Common myeloid progenitor, CD34-positive (primary cell): ENCODE measurements at regions not wholly inside any gene's neighbourhood (a gene's known extent, or its start where the extent isn't known, plus 50 kb on each side); places are given as distances from the start of the nearest gene placed in this dataset.
"Not testable (repeated sequence)": the region's sequence is repeated elsewhere in the genome, so short reads cannot be mapped to it uniquely, and the experiment has no call there.

Source experiments
- CTCF ChIA-PET: fragments of 350-600 bp; sonication (Branson Sonifier 250); formaldehyde crosslinking; loops from one replicate; lab custom pipeline; 2021; ENCODE audit warnings: antibody characterized with exemption; lab: Charles Lee
- POLR2A ChIA-PET: fragments of 350-600 bp; sonication (Branson Sonifier 250); formaldehyde crosslinking; loops from one replicate; lab custom pipeline; 2021; ENCODE audit warnings: antibody characterized with exemption; lab: Charles Lee
- DNase-seq, 3 donors: peaks; one replicate each; pipeline versions ENCODE4 v3.0.0 to v3.0.0-alpha.2; 2013
- H3K27ac ChIP-seq, 2 experiments: 1 replicate in 1 of 2; 2 replicates in 1 of 2; pipeline ENCODE4 v1.7.0; 2013; ENCODE audit warnings: inconsistent platforms in 2 of 2, low read length in 2 of 2, mild to moderate bottlenecking in 2 of 2, low read depth in 1 of 2, moderate library complexity in 1 of 2; ENCODE audit not compliant: severe bottlenecking in 2 of 2, insufficient read depth in 1 of 2, poor library complexity in 1 of 2
- H3K27me3 ChIP-seq, 5 experiments: replicated peaks in 2 of 5; 1 replicate in 3 of 5; 2 replicates in 2 of 5; pipeline versions ENCODE4 v1.6.1 to v1.7.0; 2013; ENCODE audit warnings: low read length in 4 of 5, mild to moderate bottlenecking in 2 of 5, moderate library complexity in 2 of 5, inconsistent platforms in 1 of 5; ENCODE audit not compliant: insufficient read depth in 5 of 5, control insufficient read depth in 4 of 5
- H3K36me3 ChIP-seq, 4 experiments: 1 replicate in 2 of 4; 2 replicates in 2 of 4; pipeline versions ENCODE4 v1.6.1 to v1.7.0; 2013; ENCODE audit warnings: low read length in 3 of 4, control low read depth in 1 of 4, mild to moderate bottlenecking in 1 of 4; ENCODE audit not compliant: control insufficient read depth in 4 of 4, insufficient read depth in 4 of 4
- H3K4me1 ChIP-seq, 4 experiments: 1 replicate in 3 of 4; 2 replicates in 1 of 4; pipeline versions ENCODE4 v1.6.1 to v1.7.1; 2013; ENCODE audit warnings: low read length in 3 of 4, mild to moderate bottlenecking in 3 of 4, control low read depth in 1 of 4, inconsistent platforms in 1 of 4, moderate library complexity in 1 of 4; ENCODE audit not compliant: control insufficient read depth in 4 of 4, insufficient read depth in 4 of 4; ENCODE audit errors: control extremely low read depth in 1 of 4
- H3K4me3 ChIP-seq, 7 experiments: 1 replicate in 4 of 7; 2 replicates in 3 of 7; pipeline versions ENCODE4 v1.5.1 to v1.7.0; 2013; ENCODE audit warnings: mild to moderate bottlenecking in 7 of 7, low read length in 6 of 7, moderate library complexity in 6 of 7, inconsistent platforms in 2 of 7, low read depth in 2 of 7, control low read depth in 1 of 7; ENCODE audit not compliant: insufficient read depth in 4 of 7, control insufficient read depth in 1 of 7; ENCODE audit errors: extremely low read depth in 1 of 7
- H3K9me3 ChIP-seq, 5 experiments: 1 replicate in 4 of 5; 2 replicates in 1 of 5; pipeline versions ENCODE4 v1.6.1 to v1.7.1; 2013; ENCODE audit warnings: low read length in 4 of 5, mild to moderate bottlenecking in 2 of 5, inconsistent platforms in 1 of 5, low read depth in 1 of 5, moderate library complexity in 1 of 5; ENCODE audit not compliant: control insufficient read depth in 4 of 5, insufficient read depth in 2 of 5; ENCODE audit errors: control extremely low read depth in 1 of 5
- WGBS: methylation state at CpG from one replicate; pipeline ENCODE4 v1.1.5; 2013; ENCODE audit not compliant: insufficient coverage; 5-methylcytosine and 5-hydroxymethylcytosine counted together

DNA sequence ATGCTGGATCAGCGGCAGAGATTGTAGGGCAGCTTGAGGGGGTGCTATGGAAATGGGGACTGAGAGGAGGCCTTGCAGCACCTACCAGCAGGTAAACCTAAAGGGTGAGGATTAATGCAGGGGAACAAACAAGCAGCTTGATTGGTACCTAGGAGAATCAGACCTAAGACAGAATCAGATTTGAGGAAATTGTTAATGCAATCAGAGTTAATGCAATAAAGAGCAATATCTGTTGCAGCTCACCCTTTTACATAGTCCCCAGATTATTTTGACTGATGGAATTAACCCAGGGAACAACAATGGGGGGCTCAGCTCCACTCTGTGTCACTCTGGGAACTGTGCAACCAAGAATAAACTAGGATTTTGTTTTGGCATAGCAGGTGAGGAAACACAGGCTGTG lies 64.5 kb downstream of the ZC3H11B start:
- CTCF ChIA-PET: interaction anchor here (0.7 kb wide), 1 partner anchor 10 kb away, joined by 6 read pairs; no protein-coding TSS in a partner anchor
- no peaks in the 10 kb centered on the region for H3K4me1 ChIP-seq
- no peak overlapping the region for H3K4me3 ChIP-seq
- H3K36me3 ChIP-seq: no peaks in the 10 kb centered on the region
- no peak overlapping the region for H3K27ac ChIP-seq
- no peak for DNase-seq
- POLR2A ChIA-PET: no interaction called here
- no peaks in the 10 kb centered on the region for H3K27me3 ChIP-seq
- WGBS: 100% methylated on average over 1 of the region's 1 CpG
- no peaks in the 10 kb centered on the region for H3K9me3 ChIP-seq

DNA sequence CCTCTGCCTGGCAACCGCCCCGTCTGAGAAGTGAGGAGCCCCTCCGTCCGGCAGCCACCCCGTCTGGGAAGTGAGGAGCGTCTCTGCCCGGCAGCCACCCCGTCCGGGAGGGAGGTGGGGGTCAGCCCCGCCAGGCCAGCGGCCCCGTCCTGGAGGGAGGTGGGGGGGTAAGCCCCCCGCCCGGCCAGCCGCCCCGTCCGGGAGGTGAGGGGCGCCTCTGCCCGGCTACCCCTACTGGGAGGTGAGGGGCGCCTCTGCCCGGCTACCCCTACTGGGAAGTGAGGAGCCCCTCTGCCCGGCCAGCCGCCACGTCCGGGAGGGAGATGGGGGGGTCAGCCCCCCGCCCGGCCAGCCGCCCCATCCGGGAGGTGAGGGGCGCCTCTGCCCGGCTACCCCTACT lies 67.1 kb downstream of the ZC3H11B start:
- WGBS: 100% methylated on average over 7 of the region's 31 CpGs

DNA sequence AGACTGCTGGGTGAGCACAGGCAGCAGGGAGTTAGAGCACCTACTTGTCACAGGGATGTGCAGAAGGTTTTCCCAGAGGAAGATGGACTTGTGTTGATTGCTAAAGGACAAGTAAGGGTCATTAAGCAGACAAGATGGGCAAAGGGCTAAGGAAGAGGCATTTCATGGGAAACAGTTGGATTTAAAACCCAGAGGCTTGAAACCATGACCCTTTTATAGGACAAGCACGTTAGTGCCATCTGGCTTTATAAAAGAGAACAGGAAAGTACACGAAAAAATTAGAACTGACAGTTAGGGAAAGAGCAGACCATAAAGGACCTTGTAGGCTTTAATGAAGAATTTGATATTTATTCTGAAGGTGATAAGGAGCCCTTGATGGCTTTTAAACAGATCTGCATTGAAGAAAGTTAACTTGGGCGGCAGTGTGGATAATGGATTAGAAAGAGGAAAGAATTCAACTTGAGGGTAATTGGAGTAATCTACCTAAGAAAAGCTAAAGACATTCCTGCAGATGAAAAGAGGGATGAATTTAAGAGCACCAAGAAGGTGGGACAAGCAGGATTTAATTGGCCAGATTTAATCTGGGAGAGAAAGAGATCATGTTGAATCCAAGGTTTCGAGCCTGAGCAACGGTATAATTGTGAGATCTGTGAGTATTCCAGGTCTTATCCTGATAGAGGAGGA lies 68.6 kb downstream of the ZC3H11B start:
- CTCF ChIA-PET: no interaction called here
- 83% methylated on average over 5 of the region's 5 CpGs for WGBS
- no peaks in the 10 kb centered on the region for H3K4me1 ChIP-seq
- H3K4me3 ChIP-seq: no peak overlapping the region
- POLR2A ChIA-PET: no interaction called here
- no peaks in the 10 kb centered on the region for H3K27me3 ChIP-seq
- no peak for DNase-seq
- no peak overlapping the region for H3K27ac ChIP-seq
- no peaks in the 10 kb centered on the region for H3K9me3 ChIP-seq
- H3K36me3 ChIP-seq: no peaks in the 10 kb centered on the region

More for the DNA sequence above, 67.1 kb downstream of the ZC3H11B start:
- H3K27ac ChIP-seq, H3K4me3 ChIP-seq, H3K4me1 ChIP-seq, CTCF ChIA-PET, H3K9me3 ChIP-seq, H3K36me3 ChIP-seq, POLR2A ChIA-PET, DNase-seq, H3K27me3 ChIP-seq: not testable (repeated sequence)

DNA sequence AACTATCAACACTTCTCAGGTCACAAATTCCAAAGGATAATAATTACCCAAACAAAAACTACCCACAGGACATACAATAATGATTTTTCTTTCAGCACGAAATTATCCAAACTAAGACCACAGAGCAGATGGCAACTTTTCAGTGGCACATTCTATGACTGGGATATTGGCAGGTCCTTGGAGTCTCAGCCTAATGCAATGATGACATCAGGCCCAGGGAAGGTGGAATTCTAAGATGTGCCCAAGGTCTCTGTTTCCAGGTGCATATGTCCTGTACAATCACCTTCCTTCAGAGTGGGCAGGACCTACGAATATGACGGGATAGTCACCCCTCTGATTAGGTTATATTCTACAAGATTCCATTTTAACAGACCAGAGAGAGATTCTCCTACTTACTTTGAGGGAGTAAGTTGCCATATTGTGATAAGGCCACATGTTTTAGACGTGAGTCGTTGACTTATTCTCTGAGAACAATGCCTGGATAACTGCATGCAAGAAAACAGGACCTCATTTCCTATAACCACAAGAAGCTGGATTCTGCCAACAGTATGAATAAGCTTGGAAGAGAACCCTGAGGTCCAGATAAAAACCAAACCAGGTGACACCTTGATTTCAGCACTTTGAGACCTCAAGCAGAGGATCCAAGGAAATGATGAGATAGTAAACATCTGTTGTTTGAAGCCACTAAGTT lies 69.9 kb downstream of the ZC3H11B start:
- WGBS: no CpG with 5 or more reads among the region's 5 CpGs
- CTCF ChIA-PET: no interaction called here
- Histone ChIP-seq H3K9me3 (no peaks in the 10 kb centered on the region), H3K27ac (no peak overlapping the region), H3K36me3 (no peaks in the 10 kb centered on the region), H3K4me1 (no peaks in the 10 kb centered on the region), H3K4me3 (no peak overlapping the region), H3K27me3 (no peaks in the 10 kb centered on the region)
- POLR2A ChIA-PET: no interaction called here
- no peak for DNase-seq

DNA sequence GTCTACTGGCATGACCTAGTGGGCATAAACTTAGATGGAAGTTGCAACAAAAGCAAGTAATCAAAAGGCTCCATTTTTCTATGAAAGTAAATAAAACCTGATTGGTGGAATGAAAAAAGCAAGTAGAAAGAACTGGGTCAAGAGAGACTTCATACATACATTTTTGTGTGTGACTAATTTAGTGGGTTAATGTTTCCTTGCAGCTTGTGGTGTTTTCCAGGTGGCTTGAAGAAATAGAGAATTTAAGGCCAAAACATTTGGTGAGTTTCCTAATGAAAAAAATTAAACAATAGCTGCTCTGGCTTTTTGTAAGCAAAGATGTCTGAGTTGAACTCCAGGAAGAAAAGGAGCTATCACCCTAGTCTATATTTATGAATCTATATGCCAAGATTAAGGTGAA lies 71.0 kb downstream of the ZC3H11B start:
- no peaks in the 10 kb centered on the region for H3K4me1 ChIP-seq
- ChIA-PET CTCF (no interaction called here), POLR2A (no interaction called here)
- H3K36me3 ChIP-seq: no peaks in the 10 kb centered on the region
- H3K4me3 ChIP-seq: no peak overlapping the region
- no peaks in the 10 kb centered on the region for H3K9me3 ChIP-seq
- H3K27ac ChIP-seq: no peak overlapping the region
- H3K27me3 ChIP-seq: no peaks in the 10 kb centered on the region
- DNase-seq: no peak

DNA sequence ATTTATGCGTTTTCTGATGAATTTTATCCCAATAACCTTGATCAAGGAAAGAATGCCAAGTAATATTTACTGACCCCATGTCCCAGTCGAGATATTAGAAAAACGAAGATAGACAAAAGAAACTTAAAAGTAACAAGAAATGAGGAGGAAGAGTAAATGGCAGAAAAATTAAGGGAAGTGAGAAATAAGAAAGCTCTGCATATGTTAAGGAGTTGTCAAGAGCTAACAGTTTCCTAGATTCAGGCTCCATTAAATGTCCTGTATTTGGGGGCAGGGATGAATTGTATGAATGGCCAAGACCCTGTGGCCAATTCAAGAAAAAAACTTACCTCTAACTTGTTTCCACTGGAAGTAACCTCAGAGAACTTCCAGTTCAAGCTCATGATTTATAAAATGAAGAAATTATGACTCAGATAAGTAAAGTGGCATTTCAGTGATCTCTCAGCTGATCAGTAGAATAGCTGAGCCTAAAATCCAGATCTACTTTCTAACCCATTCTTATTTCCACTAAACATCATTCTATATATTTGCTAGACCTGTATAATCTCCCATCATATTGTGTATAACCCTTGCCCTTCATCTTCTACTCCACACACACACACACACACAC lies 73.2 kb downstream of the ZC3H11B start:
- Histone ChIP-seq H3K4me3 (no peak overlapping the region), H3K36me3 (no peaks in the 10 kb centered on the region), H3K27me3 (no peaks in the 10 kb centered on the region), H3K9me3 (no peaks in the 10 kb centered on the region), H3K27ac (no peak overlapping the region), H3K4me1 (no peaks in the 10 kb centered on the region)
- WGBS: 94% methylated on average over 3 of the region's 3 CpGs
- CTCF ChIA-PET: no interaction called here
- no peak for DNase-seq
- POLR2A ChIA-PET: no interaction called here

DNA sequence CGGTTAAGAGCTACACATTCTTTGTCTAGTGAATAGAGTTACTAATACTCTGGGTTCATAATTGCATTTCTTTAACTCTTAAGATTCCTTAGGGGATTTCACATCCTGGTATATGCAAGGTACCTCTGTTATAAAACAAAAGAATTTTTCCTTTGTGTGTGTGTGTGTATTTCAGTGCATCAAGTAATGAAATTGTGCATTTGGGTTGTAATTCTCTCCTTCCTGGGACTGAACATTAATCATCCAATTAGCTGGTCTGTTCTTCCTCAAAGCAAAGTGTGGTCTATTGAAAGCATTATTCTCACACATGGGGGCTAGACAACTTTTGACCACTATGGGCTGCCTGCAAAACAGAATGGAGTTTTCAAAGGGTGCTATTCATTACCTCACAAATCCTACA lies 74.0 kb downstream of the ZC3H11B start:
- no peak overlapping the region for H3K27ac ChIP-seq
- no peaks in the 10 kb centered on the region for H3K9me3 ChIP-seq
- no peak for DNase-seq
- CTCF ChIA-PET: interaction anchor here (1.4 kb wide), 1 partner anchor 9 kb away, joined by 6 read pairs; no protein-coding TSS in a partner anchor
- no peak overlapping the region for H3K4me3 ChIP-seq
- POLR2A ChIA-PET: no interaction called here
- 100% methylated on average over 1 of the region's 1 CpG for WGBS
- no peaks in the 10 kb centered on the region for H3K27me3 ChIP-seq
- no peaks in the 10 kb centered on the region for H3K4me1 ChIP-seq
- H3K36me3 ChIP-seq: no peaks in the 10 kb centered on the region
